H1 (cell line): ENCODE measurements at regions not wholly inside any gene's neighbourhood (a gene's known extent, or its start where the extent isn't known, plus 50 kb on each side); places are given as distances from the start of the nearest gene placed in this dataset.

Source experiments
- ASH2L ChIP-seq: fragments of 200-600, 300-600 bp; sonication (generic); IDR thresholded peaks from one replicate; pipeline ENCODE4 v1.7.1; 2017; ENCODE audit warnings: low read length
- CBX8 ChIP-seq: fragments of 300-800, 300-1000 bp; sonication (generic); IDR thresholded peaks from 2 replicates; pipeline ENCODE4 v1.7.1; 2016; ENCODE audit warnings: low read depth, low read length, borderline replicate concordance
- RAD21 ChIP-seq, 2 experiments: IDR thresholded peaks in 1 of 2; conservative IDR thresholded peaks in 1 of 2; 2 replicates each; pipeline ENCODE4 v1.6.1; 2011; ENCODE audit warnings: low read depth in 2 of 2, low read length in 2 of 2, improper control_type of control experiment in 1 of 2, inconsistent platforms in 1 of 2, mild to moderate bottlenecking in 1 of 2, moderate library complexity in 1 of 2

DNA sequence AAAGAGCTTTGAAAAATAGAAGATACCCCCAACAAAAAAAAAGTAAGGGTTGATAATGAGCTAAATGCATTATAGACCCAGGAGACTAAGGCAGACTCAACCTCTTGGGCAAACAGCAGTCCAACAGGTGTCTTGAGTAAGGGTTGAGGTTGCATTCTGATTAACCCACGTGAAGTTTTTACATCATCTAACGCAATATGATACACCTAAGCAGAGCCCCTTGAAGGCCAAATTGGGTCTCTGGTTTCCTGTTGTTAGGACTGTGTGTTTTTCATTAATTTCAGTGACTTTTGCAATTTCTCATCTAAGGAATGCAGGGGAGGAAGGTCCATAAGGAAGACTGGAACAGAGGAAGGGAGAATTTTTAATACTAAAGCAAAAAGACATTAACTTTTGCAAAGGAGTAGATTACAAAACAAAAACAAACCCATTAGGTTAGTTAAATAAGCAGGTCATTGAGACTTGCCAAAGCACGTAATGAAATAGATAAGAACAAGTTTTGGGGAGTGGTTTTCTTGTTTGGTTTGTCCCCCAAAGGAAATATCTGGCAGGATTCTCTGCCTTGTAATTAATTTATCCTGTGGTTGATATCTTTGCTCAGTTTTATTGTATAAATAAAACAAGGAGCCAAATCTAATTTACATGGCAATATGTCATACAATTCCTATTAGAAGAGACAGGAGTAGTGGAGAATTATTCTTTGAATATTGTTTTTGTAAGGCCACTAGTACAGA lies 244.3 kb downstream of the ETAA1 start (continued):
- no peak for TF ChIP-seq ASH2L
- no peak for TF ChIP-seq CBX8
- TF ChIP-seq RAD21 (IDR thresholded peaks at IDR 0.05 in 1 of 2, conservative IDR thresholded peaks at IDR 0.05 in 1 of 2; ENCODE audit: low read depth in 2 of 2, low read length in 2 of 2) = no peak
